IMR-90 (cell line): ENCODE measurements at regions not wholly inside any gene's neighbourhood (a gene's known extent, or its start where the extent isn't known, plus 50 kb on each side); places are given as distances from the start of the nearest gene placed in this dataset.

Source experiments
- FOS ChIP-seq: fragments of 150-350 bp; IDR thresholded peaks from 2 replicates; pipeline ENCODE4 v1.6.1; 2016; ENCODE audit warnings: low read depth, low read length
- POLR2A ChIP-seq: IDR thresholded peaks from 2 replicates; pipeline ENCODE4 v1.6.1; 2012; ENCODE audit warnings: mild to moderate bottlenecking, low read depth, low read length
- RAD21 ChIP-seq: IDR thresholded peaks from 2 replicates; pipeline ENCODE4 v1.6.1; 2012; ENCODE audit warnings: low read length, improper control_type of control experiment
- RCOR1 ChIP-seq: IDR thresholded peaks from 2 replicates; pipeline ENCODE4 v1.6.1; 2012; ENCODE audit warnings: mild to moderate bottlenecking, low read length, improper control_type of control experiment; ENCODE audit not compliant: insufficient replicate concordance
- TF ChIP-seq, protein P1 (sequence below): conservative IDR thresholded peaks from 2 replicates; pipeline ENCODE4 v1.5.1; 2012; ENCODE audit warnings: mild to moderate bottlenecking, low read depth, low read length, improper control_type of control experiment

DNA sequence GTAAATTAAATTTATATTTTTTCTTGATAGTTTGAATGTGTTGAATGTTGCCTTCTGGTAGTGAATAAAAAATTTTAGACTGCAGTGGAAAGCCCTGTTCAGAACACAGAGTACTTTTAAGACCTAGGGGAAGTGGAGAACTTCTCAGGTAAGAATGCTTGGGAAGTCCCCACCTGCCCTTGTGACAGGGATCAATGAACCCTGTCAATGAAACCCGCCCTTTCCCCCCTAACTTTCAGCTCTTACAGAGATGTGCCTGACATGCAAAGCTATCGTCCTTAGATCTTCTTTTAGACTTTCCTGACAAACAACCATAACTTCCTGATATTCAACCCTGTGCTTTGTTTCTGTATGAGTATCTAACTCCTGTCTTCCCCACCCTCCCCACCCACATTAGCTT lies 562.7 kb downstream of the TLE4 start:
- TF ChIP-seq, protein P1, sequence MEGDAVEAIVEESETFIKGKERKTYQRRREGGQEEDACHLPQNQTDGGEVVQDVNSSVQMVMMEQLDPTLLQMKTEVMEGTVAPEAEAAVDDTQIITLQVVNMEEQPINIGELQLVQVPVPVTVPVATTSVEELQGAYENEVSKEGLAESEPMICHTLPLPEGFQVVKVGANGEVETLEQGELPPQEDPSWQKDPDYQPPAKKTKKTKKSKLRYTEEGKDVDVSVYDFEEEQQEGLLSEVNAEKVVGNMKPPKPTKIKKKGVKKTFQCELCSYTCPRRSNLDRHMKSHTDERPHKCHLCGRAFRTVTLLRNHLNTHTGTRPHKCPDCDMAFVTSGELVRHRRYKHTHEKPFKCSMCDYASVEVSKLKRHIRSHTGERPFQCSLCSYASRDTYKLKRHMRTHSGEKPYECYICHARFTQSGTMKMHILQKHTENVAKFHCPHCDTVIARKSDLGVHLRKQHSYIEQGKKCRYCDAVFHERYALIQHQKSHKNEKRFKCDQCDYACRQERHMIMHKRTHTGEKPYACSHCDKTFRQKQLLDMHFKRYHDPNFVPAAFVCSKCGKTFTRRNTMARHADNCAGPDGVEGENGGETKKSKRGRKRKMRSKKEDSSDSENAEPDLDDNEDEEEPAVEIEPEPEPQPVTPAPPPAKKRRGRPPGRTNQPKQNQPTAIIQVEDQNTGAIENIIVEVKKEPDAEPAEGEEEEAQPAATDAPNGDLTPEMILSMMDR: no peak
- TF ChIP-seq FOS (no peak), RAD21 (no peak), RCOR1 (no peak), POLR2A (no peak)
